SU-DHL-6 (cell line): ENCODE measurements at regions not wholly inside any gene's neighbourhood (a gene's known extent, or its start where the extent isn't known, plus 50 kb on each side); places are given as distances from the start of the nearest gene placed in this dataset.

Experiments
- H2AFZ ChIP-seq: fragments of 200-600 bp; sonication (generic); 2 replicates; pipeline ENCODE4 v1.6.1; 2014; ENCODE audit warnings: low read depth, mild to moderate bottlenecking, moderate library complexity, mixed read lengths, antibody characterized with exemption, low read length; ENCODE audit not compliant: severe bottlenecking
- H3F3A ChIP-seq: fragments of 200-600 bp; shearing (Covaris generic); 2 replicates; pipeline ENCODE4 v1.6.0; 2016; ENCODE audit warnings: antibody characterized with exemption, mild to moderate bottlenecking; ENCODE audit not compliant: insufficient read depth
- H3K27ac ChIP-seq: fragments of 200-600 bp; sonication (generic); 2 replicates; pipeline ENCODE4 v1.5.1; 2016; ENCODE audit warnings: low read depth, mild to moderate bottlenecking, low read length, moderate library complexity, mixed read lengths
- H3K27me3 ChIP-seq: fragments of 200-600 bp; sonication (generic), shearing (Covaris generic); 2 replicates; pipeline ENCODE4 v1.6.0; 2014; ENCODE audit warnings: mild to moderate bottlenecking, low read length
- H3K36me3 ChIP-seq: fragments of 200-600 bp; sonication (generic); 2 replicates; pipeline ENCODE4 v1.6.1; 2014; ENCODE audit warnings: mild to moderate bottlenecking, low read length, mixed read lengths
- H3K4me2 ChIP-seq: fragments of 300-600, 200-600 bp; shearing (Covaris generic), sonication (generic); 2 replicates; pipeline ENCODE4 v1.6.0; 2014; ENCODE audit warnings: low read length, low read depth, mild to moderate bottlenecking; ENCODE audit not compliant: poor library complexity, severe bottlenecking
- H3K4me3 ChIP-seq: fragments of 200-600 bp; sonication (generic); 2 replicates; pipeline ENCODE4 v1.5.1; 2014; ENCODE audit warnings: antibody characterized with exemption, low read length, mild to moderate bottlenecking, mixed read lengths; ENCODE audit not compliant: insufficient read depth, poor library complexity, severe bottlenecking
- H3K79me2 ChIP-seq: fragments of 200-600 bp; sonication (generic); 2 replicates; pipeline ENCODE4 v1.6.1; 2014; ENCODE audit warnings: mild to moderate bottlenecking, low read length, moderate library complexity; ENCODE audit not compliant: insufficient read depth
- H3K9ac ChIP-seq: fragments of 200-600 bp; sonication (generic); 2 replicates; pipeline ENCODE4 v1.7.0; 2014; ENCODE audit warnings: mild to moderate bottlenecking, low read length
- H3K9me2 ChIP-seq: fragments of 200-600 bp; sonication (generic); replicated peaks from 2 replicates; pipeline ENCODE4 v1.6.1; 2014; ENCODE audit warnings: low read length; ENCODE audit not compliant: insufficient read depth
- H3K9me3 ChIP-seq: fragments of 200-600 bp; sonication (generic); 2 replicates; pipeline ENCODE4 v1.6.1; 2014; ENCODE audit warnings: low read length, mixed read lengths; ENCODE audit not compliant: insufficient read depth
- H4K20me1 ChIP-seq: fragments of 200-600 bp; sonication (generic); 2 replicates; pipeline ENCODE4 v1.6.1; 2014; ENCODE audit warnings: low read depth, mild to moderate bottlenecking, antibody characterized with exemption, low read length, moderate library complexity, mixed read lengths
- CTCF ChIP-seq: fragments of 200-600 bp; sonication (generic); IDR thresholded peaks from one replicate; pipeline ENCODE4 v1.5.1; 2017; ENCODE audit warnings: antibody characterized with exemption, mild to moderate bottlenecking, low read length, moderate library complexity; ENCODE audit not compliant: insufficient read depth, poor library complexity, severe bottlenecking
- EZH2phosphoT487 ChIP-seq: fragments of 200-600 bp; sonication (generic), shearing (Covaris generic); conservative IDR thresholded peaks from 2 replicates; pipeline ENCODE4 v1.6.1; 2018; ENCODE audit warnings: mild to moderate bottlenecking, antibody characterized with exemption, low read length, moderate library complexity, mixed read lengths

DNA sequence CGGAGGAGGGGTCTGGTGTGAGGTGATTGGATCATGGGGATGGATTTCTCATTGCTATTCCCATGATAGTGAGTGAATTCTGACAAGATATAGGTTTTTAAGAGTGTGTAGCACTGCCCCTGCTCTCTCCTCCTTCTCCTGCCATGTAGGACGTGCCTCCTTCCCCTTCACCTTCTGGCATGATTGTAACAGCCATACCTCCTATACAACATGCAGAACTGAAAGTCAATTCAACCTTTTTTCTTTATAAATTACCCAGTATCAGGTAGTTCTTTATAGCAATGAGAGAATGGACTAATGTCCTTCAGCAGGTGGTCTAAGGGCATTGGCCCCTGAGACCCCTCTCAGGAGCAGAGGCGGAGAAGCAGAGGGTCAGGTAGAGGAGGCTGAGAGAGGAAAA is 168.7 kb upstream of the ETV3 start:
- Histone ChIP-seq H3K9me2 (no peaks in the 10 kb centered on the region), H3K4me2 (no peak overlapping the region), H3K36me3 (no peaks in the 10 kb centered on the region), H3K4me3 (no peak overlapping the region), H3K27ac (no peak overlapping the region), H3F3A (no peaks in the 10 kb centered on the region), H3K79me2 (no peaks in the 10 kb centered on the region), H3K27me3 (no peaks in the 10 kb centered on the region), H3K9ac (no peak overlapping the region), H4K20me1 (no peaks in the 10 kb centered on the region), H3K9me3 (no peaks in the 10 kb centered on the region), H2AFZ (no peak overlapping the region)
- TF ChIP-seq EZH2phosphoT487 (no peak), CTCF (no peak)

- Histone ChIP-seq H3K9me2 (no peaks in the 10 kb centered on the region), H4K20me1 (no peaks in the 10 kb centered on the region), H3K36me3 (no peaks in the 10 kb centered on the region), H3F3A (no peaks in the 10 kb centered on the region), H3K79me2 (no peaks in the 10 kb centered on the region), H3K27me3 (no peaks in the 10 kb centered on the region), H3K27ac (no peak overlapping the region), H2AFZ (no peak overlapping the region), H3K9ac (no peak overlapping the region), H3K4me2 (no peak overlapping the region), H3K4me3 (no peak overlapping the region), H3K9me3 (no peaks in the 10 kb centered on the region)
- no peak for TF ChIP-seq EZH2phosphoT487
- TF ChIP-seq CTCF: no peak
Observed at GRCh38 chr1:157304271-157304670, 166.1 kb upstream of the ETV3 start.

GRCh38 chr1:157302724-157303123 is 164.5 kb upstream of the ETV3 start:
- H4K20me1 ChIP-seq: no peaks in the 10 kb centered on the region
- no peak overlapping the region for H3K4me2 ChIP-seq
- TF ChIP-seq EZH2phosphoT487 (no peak), CTCF (no peak)
- no peaks in the 10 kb centered on the region for H3K9me3 ChIP-seq
- no peaks in the 10 kb centered on the region for H3K9me2 ChIP-seq
- H2AFZ ChIP-seq: no peak overlapping the region
- H3K9ac ChIP-seq: no peak overlapping the region
- H3K27me3 ChIP-seq: no peaks in the 10 kb centered on the region
- no peaks in the 10 kb centered on the region for H3K36me3 ChIP-seq
- no peak overlapping the region for H3K4me3 ChIP-seq
- H3F3A ChIP-seq: no peaks in the 10 kb centered on the region
- no peak overlapping the region for H3K27ac ChIP-seq
- no peaks in the 10 kb centered on the region for H3K79me2 ChIP-seq

- Histone ChIP-seq H3K27ac (no peak overlapping the region), H3K4me3 (no peak overlapping the region), H3K9me3 (no peaks in the 10 kb centered on the region), H3K9me2 (no peaks in the 10 kb centered on the region), H3F3A (no peaks in the 10 kb centered on the region), H3K9ac (no peak overlapping the region), H3K4me2 (no peak overlapping the region), H3K36me3 (no peaks in the 10 kb centered on the region), H3K79me2 (no peaks in the 10 kb centered on the region), H3K27me3 (no peaks in the 10 kb centered on the region), H4K20me1 (no peaks in the 10 kb centered on the region), H2AFZ (no peak overlapping the region)
- TF ChIP-seq CTCF: no peak
- TF ChIP-seq EZH2phosphoT487: no peak
Observed at GRCh38 chr1:157302199-157302497, 164.0 kb upstream of the ETV3 start.
